HG03439 (cell line): ENCODE measurements at regions not wholly inside any gene's neighbourhood (a gene's known extent, or its start where the extent isn't known, plus 50 kb on each side); places are given as distances from the start of the nearest gene placed in this dataset.
"Not testable (repeated sequence)": the region's sequence is repeated elsewhere in the genome, so short reads cannot be mapped to it uniquely, and the experiment has no call there.

Experiments
- ATAC-seq: cut with Tn5 transposase; IDR thresholded peaks from one replicate; pipeline ENCODE4 v1.9.1; 2021; ENCODE audit warnings: mild to moderate bottlenecking, moderate library complexity; ENCODE audit not compliant: unreplicated experiment

DNA sequence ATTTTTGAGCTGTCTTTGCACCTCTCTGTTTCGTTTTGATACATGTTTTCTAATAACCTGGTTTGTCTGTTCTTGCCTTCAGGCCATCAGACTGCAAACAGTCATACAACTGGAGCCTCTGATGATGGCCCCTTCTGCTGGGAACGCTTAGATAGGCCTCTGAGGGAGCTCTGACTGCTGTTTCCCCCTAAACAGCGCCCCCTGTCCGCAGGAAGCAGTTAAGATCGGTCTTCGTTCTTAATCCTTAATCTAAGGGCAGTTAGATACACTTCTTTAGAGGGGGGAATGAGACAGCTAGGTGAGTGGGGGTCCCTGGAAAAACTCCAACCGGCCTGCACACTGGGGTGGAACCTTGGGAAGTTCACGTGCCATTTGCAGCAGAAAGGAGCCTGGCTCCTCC is 1338.8 kb upstream of the SEL1L start:
- ATAC-seq, result no peak

DNA sequence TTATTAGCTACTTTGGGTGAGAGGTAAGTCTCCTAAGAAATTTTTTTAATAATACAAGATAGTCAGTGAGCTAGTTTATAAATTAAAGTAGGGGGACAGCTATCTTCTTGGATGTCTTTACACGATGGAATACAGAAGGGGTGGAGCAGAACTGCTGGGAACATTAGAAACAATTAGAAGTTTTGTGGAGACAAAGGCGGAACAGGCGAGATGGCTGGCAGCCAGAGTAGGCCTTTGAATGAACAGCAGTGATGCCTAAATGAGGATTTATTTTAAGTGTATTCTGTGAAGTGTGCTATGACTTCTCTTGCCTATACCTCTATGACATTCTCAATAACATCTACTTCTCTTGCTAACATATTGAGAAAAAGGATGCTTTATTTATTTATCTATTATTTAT is 1345.3 kb upstream of the SEL1L start:
- ATAC-seq, result no peak

DNA sequence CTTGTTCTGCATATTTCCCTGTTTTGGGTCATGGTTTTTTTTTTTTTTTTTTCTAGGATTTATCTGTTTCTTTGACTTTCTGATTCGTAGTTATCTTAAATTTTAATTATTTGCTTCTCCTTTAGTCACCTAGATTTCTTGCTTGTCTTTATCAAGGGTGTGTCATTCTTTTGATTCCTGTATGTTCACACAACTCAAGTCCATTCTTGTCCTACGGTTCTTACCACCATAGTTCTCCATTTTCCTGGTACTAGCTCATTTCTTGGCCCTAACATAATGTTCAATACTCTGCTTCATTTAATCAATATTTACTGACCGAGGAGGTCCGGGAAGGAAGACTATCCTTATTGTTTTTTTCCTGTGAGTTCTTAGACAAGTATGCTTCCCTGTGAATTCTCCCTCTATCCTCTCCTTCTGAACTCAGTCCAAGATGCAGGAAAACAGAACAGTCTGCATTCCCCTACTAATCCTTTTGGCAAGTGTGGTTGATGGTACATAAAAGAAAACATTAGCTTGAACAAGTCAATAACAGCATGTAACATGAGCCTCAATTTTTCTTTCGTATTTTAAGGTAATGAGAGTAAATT is 1346.4 kb upstream of the SEL1L start:
- no peak for ATAC-seq

DNA sequence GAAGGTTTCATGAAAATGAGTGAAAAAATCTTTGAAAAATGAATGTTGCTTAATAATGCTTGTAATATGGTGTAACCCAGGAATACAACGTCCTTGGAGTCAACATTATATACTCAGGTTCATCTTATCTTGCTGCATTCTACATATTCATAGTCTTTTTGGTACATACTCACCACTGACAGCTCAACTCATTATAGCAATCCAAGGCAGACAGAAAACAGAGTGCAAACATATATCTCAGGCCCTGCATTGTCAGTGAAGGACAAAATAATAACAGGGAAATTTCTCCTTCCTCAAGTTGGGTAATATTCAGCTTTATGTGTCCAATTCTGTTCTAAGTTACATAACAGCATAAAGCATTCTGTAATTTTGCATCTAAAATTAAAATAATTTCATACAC is 1353.0 kb upstream of the SEL1L start:
- no peak for ATAC-seq

DNA sequence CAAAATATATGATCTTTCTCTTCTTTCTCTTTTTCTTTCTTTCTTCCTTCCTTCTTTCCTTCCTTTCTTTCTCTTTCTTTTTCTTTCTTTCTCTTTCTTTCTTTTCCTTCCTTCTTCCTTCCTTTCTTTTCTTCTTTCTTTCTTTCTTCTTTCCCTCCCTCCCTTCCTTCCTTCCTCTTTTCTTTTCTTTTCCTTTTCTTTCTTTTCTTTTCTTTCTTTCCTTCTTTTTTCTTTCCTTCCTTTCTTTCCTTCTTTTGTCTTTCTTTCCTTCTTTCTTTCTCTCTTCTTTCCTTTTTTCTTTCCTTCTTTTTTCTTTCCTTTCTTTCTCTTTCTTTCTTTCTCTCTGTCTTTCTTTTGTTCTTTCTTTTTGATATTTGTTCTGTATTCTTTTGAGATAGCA is 1356.0 kb upstream of the SEL1L start:
- no peak for ATAC-seq

DNA sequence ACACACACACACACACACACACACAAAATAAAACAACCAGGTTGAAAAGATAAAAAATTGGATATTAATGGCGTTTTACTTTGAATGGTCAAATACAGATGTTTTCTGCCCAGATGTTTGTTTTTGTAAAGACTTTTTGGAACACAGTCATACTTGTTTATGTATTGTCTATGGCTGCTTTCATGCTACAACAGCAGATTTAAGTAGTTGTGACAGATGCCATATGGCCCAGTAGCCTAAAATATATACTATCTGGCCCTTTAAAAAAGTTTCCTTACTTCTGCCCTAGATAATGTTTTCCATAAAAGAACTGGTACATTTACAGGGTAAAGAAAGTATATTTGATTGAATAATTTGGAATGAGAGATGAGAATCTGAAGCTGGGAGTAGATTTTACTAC is 1362.8 kb upstream of the SEL1L start:
- no peak for ATAC-seq

DNA sequence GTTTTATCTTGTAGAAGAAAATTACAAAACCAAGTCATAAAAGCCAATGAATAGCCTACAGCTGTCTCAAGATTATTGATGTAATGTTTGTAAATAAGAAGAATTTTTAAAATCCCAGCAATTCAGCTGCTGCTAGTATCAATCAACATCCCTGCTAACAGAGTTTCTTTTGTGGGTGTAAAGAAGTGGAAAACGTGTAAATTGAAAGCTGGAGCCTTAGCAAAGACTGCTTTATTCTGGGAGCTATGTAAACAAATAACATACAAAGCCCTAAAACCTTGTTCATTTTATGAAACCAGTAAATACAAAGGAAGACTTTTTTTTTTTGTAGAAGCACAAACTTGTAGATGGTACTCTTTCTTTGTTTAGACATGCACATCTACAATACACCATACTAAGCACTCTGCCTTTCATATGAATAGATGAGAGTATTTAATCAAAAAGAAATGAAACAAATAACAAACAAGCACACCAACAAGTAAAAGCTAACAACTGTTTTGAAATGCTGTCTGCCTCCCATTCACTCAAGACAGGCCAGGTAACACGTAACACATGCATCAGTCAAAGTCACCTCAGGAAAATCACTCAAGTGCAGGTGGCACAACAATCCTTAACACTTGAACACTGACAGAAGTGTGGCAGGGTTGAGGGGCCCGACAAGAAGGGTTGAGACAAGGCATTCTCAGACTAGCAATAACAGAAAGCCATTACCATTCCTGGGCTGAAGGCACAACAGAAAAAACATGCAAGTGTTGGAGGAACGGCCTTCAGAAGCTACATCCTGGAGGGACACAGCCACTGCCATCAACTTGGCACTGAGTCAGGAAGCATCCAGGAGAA is 1364.0 kb upstream of the SEL1L start:
- no peak for ATAC-seq

DNA sequence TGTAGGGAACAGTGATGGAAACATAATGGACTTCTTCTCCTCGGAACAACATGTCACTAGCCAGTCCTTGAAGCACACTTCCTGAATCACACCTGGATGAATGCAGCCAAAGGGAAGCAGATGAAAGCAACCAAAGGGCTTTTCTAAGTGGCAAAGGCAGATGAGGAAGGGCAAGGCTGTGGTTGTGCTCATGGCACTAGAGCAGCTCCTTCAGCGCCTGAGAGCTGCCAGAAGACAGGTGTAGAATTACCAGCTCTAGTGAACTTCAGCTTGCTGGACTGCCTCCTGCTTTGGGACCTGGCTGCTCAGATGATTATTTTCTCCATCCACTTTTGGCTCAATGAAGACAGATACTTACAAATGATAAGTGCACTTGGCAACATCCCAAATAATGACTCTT is 1372.1 kb upstream of the SEL1L start:
- no peak for ATAC-seq

DNA sequence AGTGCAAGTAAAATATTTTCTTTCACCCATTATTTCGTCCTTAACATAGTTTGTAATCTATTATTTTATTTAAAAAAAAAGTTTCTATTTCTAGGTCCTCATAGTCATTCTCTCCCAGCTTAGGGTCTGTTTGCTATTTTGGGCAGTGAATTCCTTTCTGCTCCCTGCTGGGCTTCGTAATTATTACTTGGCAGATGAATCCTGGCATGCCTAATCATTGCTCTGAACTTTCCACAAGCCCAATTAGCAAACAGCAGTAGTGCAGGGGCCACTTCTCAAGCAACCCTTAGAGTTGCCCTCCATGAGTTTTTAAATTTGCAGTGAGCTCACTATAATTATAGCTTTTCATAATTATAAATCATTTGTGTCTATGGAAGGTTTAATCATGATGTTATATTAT is 1378.3 kb upstream of the SEL1L start:
- no peak for ATAC-seq

DNA sequence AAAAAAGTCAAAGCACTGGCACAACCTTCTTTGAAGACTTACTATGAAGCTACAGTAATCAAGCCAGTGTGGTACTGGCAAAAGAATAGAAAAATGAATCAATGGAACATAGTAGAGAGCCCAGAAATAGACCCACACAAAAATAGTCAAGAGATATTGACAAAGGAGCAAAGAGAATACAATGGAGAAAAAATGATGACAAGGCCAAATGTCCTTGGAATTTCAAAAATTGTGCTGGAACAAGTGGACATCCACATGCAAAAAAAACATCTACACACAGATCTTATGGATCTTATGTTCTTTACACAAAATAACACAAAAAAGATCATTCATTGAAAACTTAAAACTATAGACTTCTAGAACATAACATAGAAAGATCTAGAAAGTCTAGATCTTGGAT is 1379.7 kb upstream of the SEL1L start:
- no peak for ATAC-seq

DNA sequence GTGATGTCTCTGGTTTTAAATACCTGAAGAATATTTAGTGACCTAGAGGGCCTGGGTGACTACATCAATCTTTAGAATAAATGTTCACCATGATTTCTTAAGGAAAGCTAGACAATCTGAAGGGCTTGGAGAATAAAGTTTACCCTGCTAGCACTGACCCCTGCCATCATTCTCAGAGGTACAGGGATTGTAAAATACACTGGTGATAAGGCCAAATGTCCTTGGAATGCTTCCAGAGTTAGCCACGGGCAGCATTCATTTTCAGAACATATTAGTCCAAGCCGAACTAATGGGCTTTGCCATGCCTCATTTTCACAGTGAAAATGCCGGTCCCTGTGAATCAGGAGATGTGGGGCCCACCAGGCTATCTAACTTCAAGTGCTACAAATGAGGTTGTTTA is 1381.7 kb upstream of the SEL1L start:
- ATAC-seq, result no peak

DNA sequence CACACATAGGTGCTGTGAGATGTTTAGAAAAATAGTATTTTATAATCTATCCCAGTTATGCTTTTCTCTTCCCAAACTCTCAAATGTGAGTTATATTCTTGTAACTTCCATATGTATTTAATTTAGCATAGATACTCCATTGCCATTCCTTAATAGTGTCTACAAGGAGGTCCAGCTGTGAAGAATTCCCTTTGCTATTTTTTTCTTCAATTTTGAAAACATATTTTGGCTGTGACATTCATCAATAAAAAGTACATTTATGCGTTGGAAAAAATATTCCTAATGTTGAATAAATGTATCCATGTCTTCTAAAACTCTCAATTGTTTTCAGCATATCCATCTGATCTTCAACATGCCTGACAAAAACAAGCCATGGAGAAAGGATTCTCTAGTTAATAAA is 1402.0 kb upstream of the SEL1L start:
- ATAC-seq, result no peak

DNA sequence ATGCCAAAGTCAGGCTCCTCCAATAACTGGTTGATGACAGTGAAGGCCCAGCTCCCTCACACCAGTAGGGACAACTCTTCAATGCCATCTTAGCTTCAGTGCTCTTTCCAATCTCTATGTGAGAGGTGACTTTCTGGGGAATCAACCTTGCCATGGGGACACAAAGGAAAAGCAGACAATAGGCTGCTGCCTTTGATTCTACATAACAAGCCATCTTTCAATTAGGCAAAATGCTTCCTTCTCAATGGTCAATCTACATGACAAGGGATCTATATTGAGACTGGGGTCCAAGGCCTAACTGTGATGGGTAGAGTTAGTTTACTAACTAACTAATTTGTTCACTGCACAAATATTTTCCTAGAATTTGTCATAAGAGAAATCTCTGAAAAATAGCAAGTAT is 1417.5 kb upstream of the SEL1L start:
- no peak for ATAC-seq

DNA sequence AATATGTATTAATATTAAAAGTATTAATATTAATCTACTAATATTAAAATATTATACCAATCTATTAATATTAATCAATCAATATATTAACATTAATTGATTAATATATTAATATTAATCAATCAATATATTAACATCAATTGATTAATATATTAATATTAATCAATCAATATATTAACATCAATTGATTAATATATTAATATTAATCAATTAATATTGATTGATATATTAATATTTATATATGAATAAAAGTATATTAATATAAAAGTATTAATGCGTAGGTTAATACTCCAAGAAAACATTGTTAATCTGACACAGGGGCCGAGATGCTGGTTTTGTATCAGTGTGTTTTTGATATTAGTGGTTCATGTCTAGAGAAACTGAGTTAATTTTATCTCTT is 1430.1 kb upstream of the SEL1L start:
- ATAC-seq, result no peak

DNA sequence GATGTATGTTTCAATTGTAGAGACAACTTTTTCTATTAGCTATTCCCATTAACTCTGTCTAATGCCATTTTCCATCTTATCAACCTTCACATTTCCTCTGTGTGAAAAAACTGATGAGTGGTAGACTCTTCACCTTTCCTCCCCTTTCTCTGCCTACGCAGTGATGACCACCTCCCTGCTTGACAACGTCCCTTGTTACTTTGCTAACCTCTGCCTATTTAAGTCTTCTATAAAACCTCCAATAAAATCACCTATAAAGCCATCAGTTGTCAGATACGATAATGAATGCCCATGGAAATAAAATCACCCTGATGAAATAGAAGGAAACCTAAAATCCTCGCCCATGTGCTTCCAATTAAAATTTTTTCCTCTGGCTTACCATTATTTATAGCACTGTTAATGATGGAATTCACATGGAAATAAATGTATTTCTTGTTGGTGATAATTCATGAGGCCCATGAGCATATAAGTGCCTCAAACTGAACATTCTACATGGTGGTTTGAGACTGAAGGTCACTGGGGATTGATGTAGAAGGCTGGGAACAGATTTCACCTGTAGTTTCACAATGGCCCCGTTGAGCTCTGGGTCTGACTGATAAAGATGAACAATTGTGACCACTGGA is 1454.0 kb upstream of the SEL1L start:
- ATAC-seq, result no peak

DNA sequence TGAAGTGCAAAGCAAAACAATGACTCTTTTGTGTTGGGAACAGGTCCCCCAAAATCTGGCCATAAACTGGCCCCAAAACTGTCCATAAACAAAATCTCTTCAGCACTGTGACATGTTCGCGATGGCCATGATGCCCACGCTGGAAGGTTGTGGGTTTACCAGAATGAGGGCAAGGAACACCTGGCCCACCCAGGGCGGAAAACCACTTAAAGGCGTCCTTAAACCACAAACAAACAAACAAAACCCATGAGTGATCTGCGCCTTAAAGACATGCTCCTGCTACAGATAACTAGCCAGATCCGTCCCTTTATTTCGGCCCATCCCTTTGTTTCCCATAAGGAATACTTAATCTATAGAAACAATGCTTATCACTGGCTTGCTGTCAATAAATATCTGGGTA is 1460.9 kb upstream of the SEL1L start:
- ATAC-seq, result not testable (repeated sequence)

DNA sequence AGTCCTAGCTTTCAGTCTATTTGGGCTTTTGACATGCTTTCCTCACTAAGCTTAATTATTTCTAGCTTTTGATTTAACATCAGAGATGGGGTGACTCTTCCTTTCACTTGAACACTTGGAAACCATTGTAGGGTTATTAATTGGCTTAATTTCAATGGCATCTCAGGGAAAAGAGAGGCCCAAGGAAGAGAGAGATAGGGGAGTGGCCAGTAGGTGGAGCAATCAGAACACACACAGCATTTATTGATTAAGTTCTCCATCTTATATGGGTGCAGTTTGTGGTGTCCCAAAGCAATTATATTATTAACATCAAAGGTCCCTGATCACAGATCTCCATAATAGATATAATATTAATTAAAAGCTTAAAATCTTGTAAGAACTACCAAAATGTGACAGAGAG is 1466.1 kb upstream of the SEL1L start:
- no peak for ATAC-seq

DNA sequence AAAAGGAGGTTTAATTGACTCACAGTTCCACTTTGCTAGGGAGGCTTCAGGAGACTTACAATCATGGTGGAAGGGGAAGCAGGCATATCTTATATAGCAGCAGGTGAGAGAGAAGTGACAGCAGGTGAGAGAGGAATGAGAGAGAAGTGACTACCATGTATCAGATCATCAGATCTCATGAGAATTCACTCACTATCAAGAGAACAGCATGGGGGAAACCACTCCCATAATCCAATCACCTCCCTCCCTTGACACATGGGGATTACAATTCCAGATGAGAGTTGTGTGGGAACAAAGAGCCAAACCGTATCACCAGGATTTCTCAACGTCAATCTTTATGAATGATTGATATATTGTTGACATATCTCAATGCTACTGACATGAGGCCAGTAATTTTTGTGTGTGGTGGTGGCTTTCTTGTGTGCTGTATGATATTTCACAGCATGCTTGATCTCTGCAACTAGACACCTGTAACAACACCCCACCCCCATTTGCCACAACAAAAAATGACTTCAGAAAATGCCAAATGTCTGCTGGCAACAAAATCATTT is 1470.9 kb upstream of the SEL1L start:
- ATAC-seq, result no peak

DNA sequence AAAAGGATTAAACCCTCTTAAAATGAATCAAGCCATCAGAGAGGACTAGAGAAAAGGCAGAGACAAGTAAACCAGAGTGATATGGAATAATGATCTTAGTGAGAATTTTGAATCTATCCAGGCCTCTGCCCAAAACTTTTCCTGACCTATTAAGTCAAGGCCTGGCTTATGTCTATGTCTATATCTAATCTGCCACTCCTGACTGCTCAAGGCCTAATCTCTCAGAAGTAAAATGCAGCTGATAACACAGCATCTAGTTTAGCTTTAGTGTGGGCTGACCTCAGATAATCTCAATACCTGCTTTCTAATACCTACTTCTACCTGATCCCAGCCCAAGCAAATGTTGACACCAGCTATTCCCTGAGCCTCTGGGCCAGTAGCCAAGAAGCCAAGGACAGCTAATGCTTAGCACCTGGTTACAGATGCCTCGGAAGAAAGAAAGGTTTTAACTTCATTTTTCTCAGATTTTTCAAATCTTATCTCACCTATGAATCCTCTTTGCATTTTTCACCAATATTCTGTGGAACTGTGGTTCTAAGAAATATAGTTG is 1472.5 kb upstream of the SEL1L start:
- no peak for ATAC-seq

DNA sequence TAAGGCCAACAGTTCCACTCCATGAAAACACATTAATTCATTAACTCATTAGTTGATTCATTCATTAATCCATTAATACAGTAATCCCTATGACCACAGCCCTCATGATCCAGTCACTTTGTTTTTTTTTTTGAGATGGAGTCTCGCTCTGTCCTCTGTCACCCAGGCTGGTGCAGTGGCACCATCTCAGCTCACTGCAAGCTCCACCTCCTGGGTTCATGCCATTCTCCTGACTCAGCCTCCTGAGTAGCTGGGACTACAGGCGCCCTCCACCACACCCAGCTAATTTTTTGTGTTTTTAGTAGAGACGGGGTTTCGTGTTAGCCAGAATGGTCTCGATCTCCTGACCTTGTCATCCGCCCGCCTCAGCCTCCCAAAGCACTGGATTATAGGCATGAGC is 1473.4 kb upstream of the SEL1L start:
- not testable (repeated sequence) for ATAC-seq

DNA sequence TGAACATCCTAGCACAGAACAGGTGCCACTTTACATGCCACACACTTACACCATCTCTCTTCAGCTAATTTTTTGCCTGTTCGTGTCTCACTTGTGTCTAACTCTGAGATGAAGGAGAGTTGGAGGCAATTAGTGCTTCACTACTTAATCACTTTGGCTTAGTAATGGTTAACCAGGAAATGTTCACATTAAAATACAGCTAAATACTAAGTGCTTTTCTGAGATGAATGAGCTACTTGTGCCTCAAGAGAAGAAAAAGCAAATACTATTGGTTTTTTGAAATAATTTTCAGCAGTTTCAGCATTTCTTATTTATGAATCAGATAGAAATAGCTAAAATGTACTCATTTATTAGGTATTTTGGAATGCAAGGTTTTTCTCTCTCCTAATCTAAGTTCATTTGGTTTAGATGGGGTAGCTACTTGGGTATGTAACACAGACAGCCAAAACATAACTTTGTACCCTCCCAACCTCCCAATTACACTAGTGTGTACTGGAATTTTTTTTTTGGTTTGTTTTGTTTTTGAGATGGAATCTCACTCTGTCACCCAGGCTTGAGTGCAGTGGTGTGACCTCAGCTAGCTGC is 1474.1 kb upstream of the SEL1L start:
- no peak for ATAC-seq
